Stimulated activated naive CD8-positive, alpha-beta T cell treated with anti-CD3 and anti-CD28 coated beads, Interleukin-15, Interleukin-2, amounts not matched to agents 100 U/mL and 50 U/mL, for 24 hours (primary cell): ENCODE measurements at regions not wholly inside any gene's neighbourhood (a gene's known extent, or its start where the extent isn't known, plus 50 kb on each side); places are given as distances from the start of the nearest gene placed in this dataset.
"Not testable (repeated sequence)": the region's sequence is repeated elsewhere in the genome, so short reads cannot be mapped to it uniquely, and the experiment has no call there.

Experiments used
- ATAC-seq: fragments of 150-1000 bp; cut with Tn5 transposase; one replicate; pipeline ENCODE4 v1.10.0; 2021
- DNase-seq: peaks from one replicate; pipeline ENCODE4 v3.0.0; 2021

DNA sequence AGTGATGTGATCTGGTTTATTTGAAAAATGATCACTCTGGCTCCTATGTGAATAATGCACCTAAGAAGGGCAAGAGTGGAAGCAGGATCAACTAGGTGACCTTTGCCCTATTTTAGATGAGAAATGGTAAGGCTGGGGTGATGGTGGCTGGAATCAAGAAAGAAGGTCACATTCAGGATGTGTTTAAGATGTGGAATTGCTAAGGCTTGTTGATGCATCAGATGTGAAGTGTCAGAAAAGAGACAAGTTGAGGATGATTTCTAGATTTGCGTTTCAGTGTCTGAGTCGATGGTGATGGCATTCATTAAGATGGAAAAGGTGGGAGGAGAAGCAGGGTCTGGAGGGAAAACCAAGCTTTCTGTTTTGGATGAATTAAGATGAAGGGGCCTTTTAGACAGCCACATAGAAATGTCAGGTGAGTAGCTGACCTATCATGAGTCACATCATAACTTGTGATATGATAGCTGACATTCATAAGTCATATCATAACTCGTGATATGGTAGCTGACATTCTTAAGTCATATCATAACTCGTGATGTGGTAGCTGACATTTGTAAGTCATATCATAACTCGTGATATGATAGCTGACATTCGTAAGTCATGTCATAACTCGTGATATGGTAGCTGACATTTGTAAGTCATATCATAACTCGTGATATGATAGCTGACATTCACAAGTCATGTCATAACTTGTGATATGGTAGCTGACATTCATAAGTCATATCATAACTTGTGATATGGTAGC lies 101.2 kb upstream of the SEC11C start:
- peak; percentile 42 for ATAC-seq
- DNase-seq = no peak

DNA sequence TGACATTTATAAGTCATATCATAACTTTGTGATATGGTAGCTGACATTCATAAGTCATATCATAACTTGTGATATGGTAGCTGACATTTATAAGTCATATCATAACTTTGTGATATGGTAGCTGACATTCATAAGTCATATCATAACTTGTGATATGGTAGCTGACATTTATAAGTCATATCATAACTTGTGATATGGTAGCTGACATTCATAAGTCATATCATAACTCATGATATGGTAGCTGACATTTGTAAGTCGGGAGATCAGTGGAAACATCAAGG lies 100.7 kb upstream of the SEC11C start:
- ATAC-seq, DNase-seq: not testable (repeated sequence)

DNA sequence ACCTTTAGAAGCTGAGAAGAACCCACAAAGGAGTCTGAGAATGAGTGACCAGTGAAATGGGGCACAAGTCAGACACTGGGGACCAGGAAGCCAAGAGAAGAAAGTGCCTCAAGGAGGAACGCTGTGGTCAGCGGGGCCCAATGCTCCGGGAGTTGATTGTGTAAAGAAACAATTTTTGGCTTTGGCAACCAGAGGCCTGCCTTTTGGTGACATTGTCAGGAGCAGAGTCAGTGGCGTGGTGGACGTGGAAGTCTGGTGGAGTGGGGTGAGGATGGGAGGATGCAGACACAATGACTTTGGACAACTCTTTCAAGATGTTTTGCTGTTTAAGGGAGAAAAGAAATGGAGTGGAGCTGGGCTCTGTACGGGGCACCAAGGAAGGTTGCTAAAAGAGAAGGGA lies 100.2 kb upstream of the SEC11C start:
- no peak for ATAC-seq

DNA sequence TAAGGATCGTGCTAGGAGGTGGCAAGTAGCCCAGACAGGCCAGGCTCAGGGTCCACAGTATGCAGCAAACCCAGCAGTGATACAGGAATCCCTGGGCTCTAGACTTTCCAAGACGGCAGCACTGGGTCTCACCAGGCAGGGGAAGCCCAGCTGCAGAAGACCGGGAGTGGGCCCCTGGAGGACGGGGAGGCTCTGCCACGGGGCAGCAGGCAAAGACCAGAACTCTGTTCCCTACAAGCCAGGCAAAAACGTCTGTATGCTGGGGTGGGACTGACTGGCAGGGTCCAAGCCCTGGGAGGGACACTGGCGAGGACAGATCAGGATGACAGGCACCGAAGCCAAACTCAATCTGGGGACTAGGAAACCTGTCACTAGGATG lies 98.9 kb upstream of the SEC11C start:
- ATAC-seq = no peak
- DNase-seq = no peak

More for the DNA sequence above, 100.2 kb upstream of the SEC11C start:
- DNase-seq = no peak

DNA sequence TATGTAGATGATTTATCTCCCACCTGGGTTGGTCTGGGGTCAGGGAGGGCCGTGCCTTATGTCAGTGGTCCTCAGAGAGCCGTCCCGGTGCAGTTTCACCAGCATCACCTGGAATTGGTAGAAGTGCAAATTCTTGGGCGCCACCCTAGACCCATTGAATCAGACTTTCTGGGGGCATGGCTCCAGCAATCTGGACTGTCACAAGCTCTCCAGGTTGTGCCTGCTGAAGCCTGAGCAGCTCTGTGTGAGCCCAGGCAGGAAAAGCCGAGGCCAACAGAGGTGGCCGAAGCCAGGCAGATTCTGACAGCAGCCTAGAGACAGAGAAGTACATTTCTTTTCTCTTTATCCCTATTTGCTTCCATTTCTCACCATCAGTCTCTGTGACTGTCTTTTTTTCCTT lies 98.4 kb upstream of the SEC11C start:
- no peak for DNase-seq
- ATAC-seq = no peak

DNA sequence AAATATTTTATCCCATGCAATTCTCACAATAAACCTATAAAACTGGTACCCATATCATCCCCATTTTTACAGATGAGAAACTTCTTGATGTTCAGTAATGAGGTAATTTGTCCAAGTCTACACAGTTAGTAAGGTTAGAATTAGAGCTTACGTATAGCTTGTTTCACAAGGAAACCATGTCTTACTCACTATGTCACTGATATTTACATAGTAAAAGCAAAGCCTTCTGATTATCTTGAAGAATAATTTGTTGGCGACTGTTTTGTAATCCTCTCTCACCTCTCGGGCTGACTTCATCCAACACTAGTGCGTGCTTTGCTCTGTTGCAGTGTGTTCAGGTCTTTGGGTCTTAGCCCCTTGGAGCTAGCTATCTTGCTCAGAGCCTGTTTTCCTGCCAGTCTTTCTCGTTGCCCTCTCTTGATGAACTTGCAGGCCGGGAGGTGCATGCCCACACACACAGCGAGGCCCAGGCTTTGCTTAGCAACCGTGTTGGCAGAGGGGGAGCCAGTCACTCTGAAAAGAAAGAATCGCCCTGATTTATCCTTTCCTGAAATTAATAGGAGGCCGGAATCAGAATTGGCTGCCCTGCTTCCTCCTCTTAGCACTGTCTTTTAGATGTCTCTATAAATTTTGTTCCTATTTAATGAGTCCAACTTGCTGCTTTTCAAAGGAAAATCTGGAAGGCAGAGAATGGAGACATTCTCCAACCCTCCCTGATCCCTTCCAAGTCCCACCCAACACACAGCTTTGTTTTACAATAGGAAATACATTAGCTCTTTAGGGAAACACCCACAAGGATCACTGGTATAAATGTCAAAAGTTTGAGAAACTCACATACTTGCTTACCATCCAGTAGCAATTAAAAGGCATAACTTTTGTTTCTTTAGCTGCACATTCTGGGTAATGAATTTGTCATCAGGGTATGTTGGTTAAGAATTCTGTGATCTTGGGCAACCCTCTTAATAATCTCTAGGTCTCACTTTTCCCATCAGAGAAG lies 97.6 kb upstream of the SEC11C start:
- ATAC-seq = no peak
- no peak for DNase-seq

DNA sequence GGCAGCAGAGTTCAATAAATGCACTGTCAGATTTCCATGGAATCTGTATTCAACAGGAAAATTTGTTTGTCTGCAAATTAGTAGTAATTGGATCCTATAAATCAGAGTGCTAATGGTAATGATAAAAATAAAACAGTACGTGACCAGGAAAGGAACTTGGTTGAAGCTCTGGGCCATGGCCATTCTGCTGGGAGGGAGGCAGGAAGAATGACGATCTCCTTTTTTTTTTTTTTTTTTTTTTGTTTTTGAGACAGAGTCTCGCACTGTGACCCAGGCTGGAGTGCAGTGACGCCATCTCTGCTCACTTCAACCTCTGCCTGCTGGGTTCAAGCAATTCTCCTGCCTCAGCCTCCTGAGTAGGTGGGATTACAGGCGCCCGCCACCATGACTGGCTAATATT lies 94.8 kb upstream of the SEC11C start:
- ATAC-seq (no peak), DNase-seq (no peak)

DNA sequence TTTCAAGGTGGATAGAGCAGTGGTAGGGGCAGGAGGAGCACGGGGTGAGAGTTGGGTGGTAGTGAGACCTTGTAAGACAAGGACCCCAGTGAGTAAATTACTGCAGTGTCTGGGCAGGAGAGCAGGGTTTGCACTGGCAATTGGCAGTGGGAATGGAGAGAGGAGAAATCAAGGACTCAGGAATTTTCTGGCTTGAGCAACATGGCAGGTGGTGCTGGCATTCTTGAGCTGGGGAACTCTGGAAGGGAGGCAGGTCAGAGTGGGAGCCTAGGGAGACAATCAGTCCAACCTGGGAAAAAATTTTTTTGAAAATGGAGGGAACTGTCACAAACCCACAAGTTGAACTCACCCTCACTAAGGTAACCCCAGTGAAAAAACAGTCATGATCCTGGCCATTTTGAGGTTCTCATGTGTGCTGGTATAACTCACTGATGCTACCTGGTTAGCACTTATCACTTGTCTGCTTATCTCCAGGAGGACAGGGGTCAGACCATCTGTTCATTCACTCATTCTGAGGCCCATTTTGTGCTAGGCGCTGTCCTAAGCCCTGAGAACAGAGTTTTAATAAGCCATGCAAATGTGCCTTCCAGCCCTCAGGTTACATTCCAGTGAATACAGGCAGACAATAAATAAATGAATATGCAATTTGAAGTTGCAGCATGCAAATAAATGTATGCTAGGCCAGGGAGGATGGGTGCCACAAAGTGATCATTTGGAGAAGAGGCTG lies 92.2 kb upstream of the SEC11C start:
- DNase-seq (no peak), ATAC-seq (no peak)

DNA sequence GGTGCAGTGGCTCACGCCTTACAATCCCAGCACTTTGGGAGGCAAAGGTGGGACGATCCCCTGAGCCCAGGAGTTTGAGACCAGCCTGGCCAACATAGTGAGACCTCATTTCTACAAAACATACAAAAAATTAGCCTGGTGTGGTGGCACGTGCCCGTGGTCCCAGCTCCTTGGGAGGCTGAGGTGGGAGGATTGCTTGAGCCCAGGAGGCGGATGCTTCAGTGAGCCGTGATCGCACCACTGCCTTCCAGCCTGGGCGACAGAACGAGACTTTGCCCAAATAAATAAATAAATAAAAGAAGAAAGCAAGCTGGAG lies 91.7 kb upstream of the SEC11C start:
- ATAC-seq (no peak), DNase-seq (no peak)

DNA sequence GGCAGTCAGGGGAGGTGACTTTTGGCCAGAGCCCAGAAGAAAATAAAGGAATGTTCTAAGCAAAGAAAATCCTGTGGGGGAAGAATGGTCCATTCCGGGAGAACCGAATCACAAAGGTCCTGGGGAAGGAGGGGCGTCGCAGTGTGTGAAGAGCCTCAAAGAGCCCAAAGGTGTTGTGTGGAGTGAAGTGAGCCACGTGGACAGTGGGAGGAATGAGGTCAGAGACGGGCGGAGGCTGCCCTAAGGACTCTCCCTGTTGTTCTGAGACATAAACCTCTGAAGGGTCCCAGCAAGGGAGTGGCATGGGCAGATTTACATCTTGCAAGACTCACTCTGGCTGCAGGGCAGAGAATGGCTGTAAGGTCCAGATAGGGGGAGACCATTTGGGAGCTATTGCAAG lies 91.3 kb upstream of the SEC11C start:
- no peak for ATAC-seq

DNA sequence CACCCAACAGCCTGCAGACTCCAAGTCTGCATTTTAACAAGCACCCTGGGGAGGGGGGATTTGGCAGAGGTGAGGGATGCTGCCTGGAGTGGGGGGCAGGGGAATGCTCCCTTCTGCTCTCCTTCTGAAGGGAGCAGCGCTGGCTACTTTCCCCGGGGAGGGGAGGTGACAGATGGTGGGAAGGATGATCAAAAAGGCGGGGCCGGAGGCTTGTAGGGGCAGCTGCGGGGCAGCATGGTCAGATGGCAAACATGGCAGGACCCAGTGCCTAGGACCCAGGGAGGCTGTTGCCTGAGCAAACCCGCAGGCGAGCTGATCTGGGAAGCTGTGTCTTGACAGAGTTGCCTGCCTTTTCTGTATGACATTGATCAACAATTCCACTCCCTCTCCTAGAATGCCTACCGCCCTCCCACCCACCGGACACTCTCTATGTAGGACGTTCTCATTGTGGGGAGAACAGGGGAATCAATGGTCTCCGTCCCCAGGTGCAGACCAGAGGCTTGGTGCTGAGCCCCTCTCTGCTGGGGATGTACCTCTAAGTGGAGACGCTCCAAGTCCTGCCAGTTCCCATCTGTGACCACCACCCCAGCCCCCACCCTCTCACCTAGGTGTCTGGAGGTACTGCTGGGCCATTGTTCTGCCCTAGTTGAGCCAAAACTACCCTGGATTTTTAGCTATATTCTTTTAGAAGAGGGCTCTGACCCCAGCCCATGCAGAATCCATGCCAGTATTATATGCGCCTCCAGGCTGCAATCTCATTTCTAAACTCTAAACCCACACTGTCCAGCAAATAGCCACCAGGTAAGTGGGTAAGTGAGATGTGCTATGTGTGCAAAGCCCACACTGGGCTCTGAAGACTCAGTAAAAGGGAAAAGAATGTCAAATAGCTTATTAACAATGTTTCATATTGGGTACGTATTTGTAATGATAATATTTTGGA lies 89.7 kb upstream of the SEC11C start:
- ATAC-seq (no peak), DNase-seq (no peak)

More for the DNA sequence above, 91.3 kb upstream of the SEC11C start:
- no peak for DNase-seq

DNA sequence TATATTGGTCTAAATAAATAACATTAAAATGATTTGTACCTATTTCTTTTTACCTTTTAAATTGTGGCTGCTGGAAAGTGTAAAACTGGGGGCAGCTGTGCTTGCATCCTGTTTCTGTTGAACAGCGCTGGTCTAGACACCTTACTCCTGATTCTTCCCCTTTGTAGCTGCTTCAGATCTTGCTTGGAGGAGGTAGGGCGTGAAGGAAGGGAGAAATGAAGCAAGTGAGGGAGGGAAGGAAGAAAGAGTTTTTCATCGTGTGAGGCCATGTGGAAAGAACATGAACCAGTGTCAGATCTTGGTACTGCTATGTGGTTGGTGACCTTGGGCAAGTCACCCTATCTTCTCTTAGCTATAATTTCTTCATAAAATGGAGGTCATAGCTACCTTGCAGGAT lies 89.0 kb upstream of the SEC11C start:
- DNase-seq (no peak), ATAC-seq (no peak)

DNA sequence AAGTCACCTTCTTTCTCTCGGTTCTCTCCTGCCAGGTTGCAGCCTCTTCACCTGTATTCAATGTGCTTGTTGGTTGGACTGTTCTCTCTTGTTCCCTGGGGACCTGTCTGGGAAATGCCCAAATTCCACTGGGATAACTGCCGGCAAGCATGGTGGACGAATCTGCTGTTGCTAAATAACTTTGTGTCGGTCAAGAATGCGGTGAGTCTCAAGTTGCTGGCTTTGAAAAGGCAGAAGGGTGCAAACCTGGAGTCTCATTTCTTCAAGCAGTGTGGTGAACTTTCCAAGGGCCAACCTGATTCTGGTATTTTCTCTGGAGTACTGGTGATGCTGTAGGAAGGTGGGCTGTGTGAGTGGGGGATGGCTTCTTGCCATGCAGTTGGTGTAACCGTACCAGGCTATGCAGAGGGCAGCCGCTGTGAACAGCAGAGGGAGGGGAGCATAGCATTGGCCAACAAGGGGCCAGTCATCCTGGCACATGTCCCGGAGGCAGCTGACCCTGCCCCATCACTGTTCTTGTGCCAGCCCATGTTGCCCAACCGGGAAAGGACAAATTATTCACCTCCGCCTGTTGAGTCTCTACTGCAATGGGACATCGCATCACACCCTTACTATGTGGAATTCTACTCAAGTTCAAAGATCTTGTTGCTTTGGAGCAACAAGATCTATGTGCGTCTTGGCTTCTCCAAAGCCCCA lies 88.1 kb upstream of the SEC11C start:
- DNase-seq (no peak), ATAC-seq (no peak)

DNA sequence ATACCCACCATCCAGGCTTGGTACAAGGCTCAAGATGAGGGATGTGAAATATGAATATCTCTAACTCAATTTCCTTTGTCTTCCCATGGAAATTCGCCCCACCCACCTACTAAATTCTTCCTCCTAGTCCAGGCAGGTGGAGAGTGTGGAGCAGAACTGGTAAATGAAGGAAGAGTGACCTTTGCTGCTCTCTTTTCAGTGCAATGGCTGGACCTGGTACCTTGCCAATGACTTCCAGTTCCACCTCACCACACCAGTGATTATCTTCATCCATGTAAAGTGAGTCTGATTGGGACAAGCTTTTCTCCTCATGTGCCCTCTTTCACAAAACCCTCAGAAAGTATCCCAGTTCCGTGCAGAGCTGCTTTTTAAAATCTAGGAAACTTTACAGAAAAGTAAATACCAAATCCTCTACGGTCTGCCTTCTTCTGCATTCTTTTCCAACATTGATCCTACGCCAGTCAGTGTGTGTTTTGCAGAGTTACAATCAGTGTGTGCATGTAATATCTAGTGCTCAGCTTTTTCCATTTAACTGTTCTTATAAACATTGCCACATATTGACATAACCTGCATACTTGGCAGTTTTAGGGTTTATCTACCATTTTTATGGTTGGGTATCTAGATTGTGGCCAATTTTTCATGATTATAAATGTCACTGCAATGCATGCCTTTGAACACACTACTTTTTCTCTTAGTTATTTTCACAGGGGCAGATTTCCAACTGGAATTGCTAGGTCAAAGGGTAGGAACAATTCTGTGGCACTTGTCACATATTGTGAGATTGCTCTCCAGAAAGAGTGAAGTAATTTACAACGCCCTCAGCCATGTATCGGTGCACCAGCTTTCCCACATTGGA lies 86.5 kb upstream of the SEC11C start:
- ATAC-seq (no peak), DNase-seq (no peak)

DNA sequence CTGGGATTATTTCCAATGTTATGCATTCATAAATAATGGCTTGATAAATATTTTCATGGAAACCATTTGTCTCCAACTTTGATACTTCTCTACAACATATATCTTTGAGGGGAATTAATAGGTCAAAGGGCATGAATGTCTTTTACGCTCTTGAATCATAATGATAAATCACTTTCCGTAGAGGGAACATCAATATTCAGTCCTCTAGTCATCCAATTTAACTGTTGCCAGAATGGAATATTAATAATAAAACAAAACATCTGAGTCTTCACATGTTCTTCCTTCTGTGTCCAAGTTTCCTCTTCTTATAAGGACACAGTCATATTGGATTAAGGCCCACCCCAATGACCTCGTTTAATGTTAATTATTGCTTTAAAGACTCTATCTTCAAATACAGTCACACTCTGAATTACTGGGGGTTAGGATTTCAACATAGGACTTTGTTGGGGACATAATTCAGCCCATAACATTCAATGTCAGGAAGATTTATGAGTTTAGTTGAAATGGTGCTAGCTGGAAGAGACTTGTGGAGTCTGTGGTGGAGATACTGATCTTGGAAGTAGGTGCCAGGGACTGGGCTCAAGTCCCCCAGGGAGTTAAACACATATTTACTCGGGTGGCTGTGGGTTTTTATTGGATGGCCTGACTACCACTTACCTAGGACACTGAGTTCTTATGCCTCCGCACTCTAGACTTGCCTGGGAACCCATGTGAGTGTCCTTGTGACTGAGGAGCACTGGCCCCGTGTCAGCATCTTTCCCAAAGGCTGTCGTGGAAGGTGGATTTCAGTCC lies 85.0 kb upstream of the SEC11C start:
- no peak for ATAC-seq

DNA sequence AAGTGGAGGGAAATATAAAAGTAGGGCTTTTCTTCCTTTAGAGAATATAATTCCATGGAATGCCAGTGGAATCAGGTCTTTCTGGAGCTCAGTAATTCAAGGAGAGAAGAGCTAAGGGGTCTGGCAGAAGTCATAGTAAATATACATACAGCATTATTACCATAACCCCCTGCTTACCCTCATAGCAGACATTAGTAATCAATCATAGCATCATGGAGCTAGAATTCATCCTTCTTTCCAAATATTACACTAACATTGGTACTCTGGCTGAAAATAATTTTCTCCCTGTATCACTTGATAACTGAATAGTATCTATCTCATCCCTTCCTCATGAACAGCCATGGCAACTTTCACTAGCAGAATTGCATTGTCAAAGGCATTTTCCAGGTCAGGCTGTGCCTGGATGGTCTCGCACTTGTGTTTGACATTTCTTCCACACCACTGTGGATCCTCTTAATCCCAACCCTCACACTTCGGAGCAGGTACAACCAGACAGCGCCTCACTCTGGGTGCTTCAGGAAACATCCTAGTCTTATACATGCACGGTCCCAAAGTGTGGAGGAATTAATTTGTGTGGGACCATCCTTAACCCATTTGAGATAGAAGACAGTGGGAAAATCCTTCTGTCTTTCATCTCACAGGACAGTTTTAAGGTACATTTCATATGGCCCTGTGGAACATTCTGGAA lies 84.2 kb upstream of the SEC11C start:
- DNase-seq = no peak

More for the DNA sequence above, 85.0 kb upstream of the SEC11C start:
- no peak for DNase-seq

DNA sequence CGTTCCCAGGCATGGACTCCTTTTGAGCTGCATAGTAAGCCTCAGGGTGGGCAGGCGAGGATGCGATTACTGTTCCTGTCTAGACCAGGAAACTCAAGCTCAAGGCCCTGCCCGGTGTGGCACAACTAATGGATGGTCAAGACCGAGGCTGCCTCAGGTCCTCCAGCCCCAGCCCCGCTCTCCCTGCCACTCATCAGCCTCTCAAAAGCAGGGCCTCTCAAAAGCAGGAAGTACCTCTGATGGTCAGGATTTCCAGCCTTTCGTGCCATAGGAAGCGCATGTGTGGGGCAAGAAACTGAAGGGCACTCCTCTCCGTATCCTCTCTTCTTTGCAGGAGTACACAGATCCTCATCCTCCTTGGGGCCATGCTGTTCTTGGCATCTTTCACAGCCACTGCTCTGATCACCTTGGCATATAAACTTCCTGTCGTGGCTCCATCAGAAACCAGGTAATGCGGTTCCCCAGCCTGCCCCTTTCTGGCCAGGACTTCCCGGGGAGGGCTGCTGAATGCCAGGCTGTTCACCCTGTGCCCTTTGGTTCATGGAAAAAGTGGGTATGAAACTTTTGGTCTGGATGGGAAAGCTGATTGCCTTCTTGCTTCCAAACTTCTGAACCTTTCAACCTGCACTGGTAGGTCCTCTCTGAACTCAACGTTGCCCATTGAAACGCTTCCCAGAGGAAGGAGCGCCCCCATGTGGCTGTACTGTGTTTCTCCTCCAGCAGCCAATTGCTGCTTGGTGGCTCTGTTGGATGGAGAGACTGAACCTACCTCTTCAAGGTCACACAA lies 82.8 kb upstream of the SEC11C start:
- ATAC-seq = no peak
- DNase-seq = peak; percentile 60

More for the DNA sequence above, 84.2 kb upstream of the SEC11C start:
- ATAC-seq = no peak

DNA sequence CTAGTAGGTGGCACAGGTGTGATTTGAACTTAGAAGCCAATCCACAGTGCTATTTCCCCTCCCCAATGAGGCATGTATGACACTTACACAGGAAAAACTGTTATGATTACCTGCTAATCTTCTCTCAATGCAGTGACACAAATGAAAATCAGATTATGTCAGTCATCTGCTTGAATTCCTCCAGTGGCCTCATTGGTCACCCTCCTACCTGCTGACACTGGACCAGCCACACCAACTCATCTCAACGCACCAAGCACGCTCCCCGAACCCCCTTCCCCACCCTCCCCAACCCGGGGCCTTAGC lies 82.2 kb upstream of the SEC11C start:
- DNase-seq = no peak
- no peak for ATAC-seq
